ENCODE measurements at regions not wholly inside any gene's neighbourhood (a gene's known extent, or its start where the extent isn't known, plus 50 kb on each side); places are given as distances from the start of the nearest gene placed in this dataset.

DNA sequence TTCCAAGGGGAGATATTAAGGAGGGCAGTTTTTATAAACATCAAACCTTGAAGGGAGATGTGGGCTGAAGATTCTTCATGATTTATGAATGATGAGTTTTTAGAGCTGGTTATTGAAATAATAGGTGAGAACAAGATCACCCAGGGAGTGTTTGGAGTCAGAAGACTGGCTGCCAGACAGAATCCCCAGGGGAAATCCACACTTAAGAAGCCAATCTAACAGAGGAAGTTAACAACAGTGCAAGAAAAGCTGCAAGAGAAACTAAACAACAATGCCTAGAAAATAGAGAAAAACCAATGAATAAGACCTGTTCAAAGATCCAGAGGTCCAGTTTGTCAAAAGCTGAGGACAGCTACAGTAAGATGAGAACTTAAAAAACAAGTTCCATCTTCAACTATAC is 167.9 kb upstream of the MAN1A1 start:
- Histone ChIP-seq H3K27me3 (ENCODE audit: insufficient read depth) (no peaks in the 10 kb centered on the region), H3K4me1 (ENCODE audit: insufficient read depth) (no peaks in the 10 kb centered on the region), H3K4me3 (no peak overlapping the region), H3K4me2 (no peak overlapping the region), H3K36me3 (ENCODE audit: insufficient read depth) (no peaks in the 10 kb centered on the region), H3K9me2 (ENCODE audit: insufficient read depth) (no peaks in the 10 kb centered on the region), H3F3A (replicated peaks; ENCODE audit: low read depth) (no peaks in the 10 kb centered on the region), H3K27ac (ENCODE audit: low read depth) (no peak overlapping the region), H4K20me1 (replicated peaks; ENCODE audit: insufficient read depth) (no peaks in the 10 kb centered on the region), H3K79me2 (replicated peaks; ENCODE audit: insufficient read depth) (no peaks in the 10 kb centered on the region), H2AFZ (no peak overlapping the region)
- TF ChIP-seq EZH2phosphoT487 (IDR thresholded peaks at IDR 0.05; ENCODE audit: unreplicated experiment) (no peak), JUNB (IDR thresholded peaks at IDR 0.05; ENCODE audit: unreplicated experiment) (no peak), STAT1 (IDR thresholded peaks at IDR 0.05; ENCODE audit: unreplicated experiment) (no peak), ZNF114 (CRISPR knock-in tag; IDR thresholded peaks at IDR 0.05) (no peak), NANOG (IDR thresholded peaks at IDR 0.05; ENCODE audit: borderline replicate concordance) (no peak), CREB1 (CRISPR knock-in tag; IDR thresholded peaks at IDR 0.05; ENCODE audit: low read depth) (no peak), POLR2AphosphoS5 (IDR thresholded peaks at IDR 0.05; ENCODE audit: low read depth) (no peak), ZNF331 (CRISPR knock-in tag; IDR thresholded peaks at IDR 0.05; ENCODE audit: low read depth) (no peak), EZH2 (IDR thresholded peaks at IDR 0.05; ENCODE audit: low read depth, unreplicated experiment) (no peak)
- TF ChIP-seq, protein P1, sequence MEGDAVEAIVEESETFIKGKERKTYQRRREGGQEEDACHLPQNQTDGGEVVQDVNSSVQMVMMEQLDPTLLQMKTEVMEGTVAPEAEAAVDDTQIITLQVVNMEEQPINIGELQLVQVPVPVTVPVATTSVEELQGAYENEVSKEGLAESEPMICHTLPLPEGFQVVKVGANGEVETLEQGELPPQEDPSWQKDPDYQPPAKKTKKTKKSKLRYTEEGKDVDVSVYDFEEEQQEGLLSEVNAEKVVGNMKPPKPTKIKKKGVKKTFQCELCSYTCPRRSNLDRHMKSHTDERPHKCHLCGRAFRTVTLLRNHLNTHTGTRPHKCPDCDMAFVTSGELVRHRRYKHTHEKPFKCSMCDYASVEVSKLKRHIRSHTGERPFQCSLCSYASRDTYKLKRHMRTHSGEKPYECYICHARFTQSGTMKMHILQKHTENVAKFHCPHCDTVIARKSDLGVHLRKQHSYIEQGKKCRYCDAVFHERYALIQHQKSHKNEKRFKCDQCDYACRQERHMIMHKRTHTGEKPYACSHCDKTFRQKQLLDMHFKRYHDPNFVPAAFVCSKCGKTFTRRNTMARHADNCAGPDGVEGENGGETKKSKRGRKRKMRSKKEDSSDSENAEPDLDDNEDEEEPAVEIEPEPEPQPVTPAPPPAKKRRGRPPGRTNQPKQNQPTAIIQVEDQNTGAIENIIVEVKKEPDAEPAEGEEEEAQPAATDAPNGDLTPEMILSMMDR (conservative IDR thresholded peaks at IDR 0.05; ENCODE audit: low read depth in 2 of 2) = no peak
- TF ChIP-seq, protein P2, sequence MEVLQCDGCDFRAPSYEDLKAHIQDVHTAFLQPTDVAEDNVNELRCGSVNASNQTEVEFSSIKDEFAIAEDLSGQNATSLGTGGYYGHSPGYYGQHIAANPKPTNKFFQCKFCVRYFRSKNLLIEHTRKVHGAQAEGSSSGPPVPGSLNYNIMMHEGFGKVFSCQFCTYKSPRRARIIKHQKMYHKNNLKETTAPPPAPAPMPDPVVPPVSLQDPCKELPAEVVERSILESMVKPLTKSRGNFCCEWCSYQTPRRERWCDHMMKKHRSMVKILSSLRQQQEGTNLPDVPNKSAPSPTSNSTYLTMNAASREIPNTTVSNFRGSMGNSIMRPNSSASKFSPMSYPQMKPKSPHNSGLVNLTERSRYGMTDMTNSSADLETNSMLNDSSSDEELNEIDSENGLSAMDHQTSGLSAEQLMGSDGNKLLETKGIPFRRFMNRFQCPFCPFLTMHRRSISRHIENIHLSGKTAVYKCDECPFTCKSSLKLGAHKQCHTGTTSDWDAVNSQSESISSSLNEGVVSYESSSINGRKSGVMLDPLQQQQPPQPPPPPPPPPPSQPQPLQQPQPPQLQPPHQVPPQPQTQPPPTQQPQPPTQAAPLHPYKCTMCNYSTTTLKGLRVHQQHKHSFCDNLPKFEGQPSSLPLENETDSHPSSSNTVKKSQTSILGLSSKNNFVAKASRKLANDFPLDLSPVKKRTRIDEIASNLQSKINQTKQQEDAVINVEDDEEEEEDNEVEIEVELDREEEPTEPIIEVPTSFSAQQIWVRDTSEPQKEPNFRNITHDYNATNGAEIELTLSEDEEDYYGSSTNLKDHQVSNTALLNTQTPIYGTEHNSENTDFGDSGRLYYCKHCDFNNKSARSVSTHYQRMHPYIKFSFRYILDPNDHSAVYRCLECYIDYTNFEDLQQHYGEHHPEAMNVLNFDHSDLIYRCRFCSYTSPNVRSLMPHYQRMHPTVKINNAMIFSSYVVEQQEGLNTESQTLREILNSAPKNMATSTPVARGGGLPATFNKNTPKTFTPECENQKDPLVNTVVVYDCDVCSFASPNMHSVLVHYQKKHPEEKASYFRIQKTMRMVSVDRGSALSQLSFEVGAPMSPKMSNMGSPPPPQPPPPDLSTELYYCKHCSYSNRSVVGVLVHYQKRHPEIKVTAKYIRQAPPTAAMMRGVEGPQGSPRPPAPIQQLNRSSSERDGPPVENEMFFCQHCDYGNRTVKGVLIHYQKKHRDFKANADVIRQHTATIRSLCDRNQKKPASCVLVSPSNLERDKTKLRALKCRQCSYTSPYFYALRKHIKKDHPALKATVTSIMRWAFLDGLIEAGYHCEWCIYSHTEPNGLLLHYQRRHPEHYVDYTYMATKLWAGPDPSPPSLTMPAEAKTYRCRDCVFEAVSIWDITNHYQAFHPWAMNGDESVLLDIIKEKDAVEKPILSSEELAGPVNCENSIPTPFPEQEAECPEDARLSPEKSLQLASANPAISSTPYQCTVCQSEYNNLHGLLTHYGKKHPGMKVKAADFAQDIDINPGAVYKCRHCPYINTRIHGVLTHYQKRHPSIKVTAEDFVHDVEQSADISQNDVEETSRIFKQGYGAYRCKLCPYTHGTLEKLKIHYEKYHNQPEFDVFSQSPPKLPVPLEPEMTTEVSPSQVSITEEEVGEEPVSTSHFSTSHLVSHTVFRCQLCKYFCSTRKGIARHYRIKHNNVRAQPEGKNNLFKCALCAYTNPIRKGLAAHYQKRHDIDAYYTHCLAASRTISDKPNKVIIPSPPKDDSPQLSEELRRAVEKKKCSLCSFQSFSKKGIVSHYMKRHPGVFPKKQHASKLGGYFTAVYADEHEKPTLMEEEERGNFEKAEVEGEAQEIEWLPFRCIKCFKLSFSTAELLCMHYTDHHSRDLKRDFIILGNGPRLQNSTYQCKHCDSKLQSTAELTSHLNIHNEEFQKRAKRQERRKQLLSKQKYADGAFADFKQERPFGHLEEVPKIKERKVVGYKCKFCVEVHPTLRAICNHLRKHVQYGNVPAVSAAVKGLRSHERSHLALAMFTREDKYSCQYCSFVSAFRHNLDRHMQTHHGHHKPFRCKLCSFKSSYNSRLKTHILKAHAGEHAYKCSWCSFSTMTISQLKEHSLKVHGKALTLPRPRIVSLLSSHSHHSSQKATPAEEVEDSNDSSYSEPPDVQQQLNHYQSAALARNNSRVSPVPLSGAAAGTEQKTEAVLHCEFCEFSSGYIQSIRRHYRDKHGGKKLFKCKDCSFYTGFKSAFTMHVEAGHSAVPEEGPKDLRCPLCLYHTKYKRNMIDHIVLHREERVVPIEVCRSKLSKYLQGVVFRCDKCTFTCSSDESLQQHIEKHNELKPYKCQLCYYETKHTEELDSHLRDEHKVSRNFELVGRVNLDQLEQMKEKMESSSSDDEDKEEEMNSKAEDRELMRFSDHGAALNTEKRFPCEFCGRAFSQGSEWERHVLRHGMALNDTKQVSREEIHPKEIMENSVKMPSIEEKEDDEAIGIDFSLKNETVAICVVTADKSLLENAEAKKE (CRISPR knock-in tag; IDR thresholded peaks at IDR 0.05) = no peak
- TF ChIP-seq, protein P3, sequence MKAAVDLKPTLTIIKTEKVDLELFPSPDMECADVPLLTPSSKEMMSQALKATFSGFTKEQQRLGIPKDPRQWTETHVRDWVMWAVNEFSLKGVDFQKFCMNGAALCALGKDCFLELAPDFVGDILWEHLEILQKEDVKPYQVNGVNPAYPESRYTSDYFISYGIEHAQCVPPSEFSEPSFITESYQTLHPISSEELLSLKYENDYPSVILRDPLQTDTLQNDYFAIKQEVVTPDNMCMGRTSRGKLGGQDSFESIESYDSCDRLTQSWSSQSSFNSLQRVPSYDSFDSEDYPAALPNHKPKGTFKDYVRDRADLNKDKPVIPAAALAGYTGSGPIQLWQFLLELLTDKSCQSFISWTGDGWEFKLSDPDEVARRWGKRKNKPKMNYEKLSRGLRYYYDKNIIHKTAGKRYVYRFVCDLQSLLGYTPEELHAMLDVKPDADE (IDR thresholded peaks at IDR 0.05) = no peak
- TF ChIP-seq, protein P4, sequence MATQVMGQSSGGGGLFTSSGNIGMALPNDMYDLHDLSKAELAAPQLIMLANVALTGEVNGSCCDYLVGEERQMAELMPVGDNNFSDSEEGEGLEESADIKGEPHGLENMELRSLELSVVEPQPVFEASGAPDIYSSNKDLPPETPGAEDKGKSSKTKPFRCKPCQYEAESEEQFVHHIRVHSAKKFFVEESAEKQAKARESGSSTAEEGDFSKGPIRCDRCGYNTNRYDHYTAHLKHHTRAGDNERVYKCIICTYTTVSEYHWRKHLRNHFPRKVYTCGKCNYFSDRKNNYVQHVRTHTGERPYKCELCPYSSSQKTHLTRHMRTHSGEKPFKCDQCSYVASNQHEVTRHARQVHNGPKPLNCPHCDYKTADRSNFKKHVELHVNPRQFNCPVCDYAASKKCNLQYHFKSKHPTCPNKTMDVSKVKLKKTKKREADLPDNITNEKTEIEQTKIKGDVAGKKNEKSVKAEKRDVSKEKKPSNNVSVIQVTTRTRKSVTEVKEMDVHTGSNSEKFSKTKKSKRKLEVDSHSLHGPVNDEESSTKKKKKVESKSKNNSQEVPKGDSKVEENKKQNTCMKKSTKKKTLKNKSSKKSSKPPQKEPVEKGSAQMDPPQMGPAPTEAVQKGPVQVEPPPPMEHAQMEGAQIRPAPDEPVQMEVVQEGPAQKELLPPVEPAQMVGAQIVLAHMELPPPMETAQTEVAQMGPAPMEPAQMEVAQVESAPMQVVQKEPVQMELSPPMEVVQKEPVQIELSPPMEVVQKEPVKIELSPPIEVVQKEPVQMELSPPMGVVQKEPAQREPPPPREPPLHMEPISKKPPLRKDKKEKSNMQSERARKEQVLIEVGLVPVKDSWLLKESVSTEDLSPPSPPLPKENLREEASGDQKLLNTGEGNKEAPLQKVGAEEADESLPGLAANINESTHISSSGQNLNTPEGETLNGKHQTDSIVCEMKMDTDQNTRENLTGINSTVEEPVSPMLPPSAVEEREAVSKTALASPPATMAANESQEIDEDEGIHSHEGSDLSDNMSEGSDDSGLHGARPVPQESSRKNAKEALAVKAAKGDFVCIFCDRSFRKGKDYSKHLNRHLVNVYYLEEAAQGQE (IDR thresholded peaks at IDR 0.05; ENCODE audit: unreplicated experiment) = no peak
- H3K4me1 Mint-ChIP-seq = peaks cover 3% of the 10 kb centered on the region; the same call in 2 of the 3 replicates
- DNase-seq (ENCODE audit: low spot score) (no peak), ATAC-seq (no peak)
- H3K27me3 Mint-ChIP-seq (ENCODE audit: insufficient read depth, low read depth, poor library complexity) = no peaks in the 10 kb centered on the region
- H3K4me3 Mint-ChIP-seq = no peak overlapping the region
- H3K9me3 Mint-ChIP-seq = no peaks in the 10 kb centered on the region
- H3K36me3 Mint-ChIP-seq (ENCODE audit: low read depth) = no peaks in the 10 kb centered on the region
- no peak overlapping the region for H3K27ac Mint-ChIP-seq
